ENCODE measurements at regions not wholly inside any gene's neighbourhood (a gene's known extent, or its start where the extent isn't known, plus 50 kb on each side); places are given as distances from the start of the nearest gene placed in this dataset.

GRCh38 chr5:106086352-106086751 is 1584.4 kb downstream of the EFNA5 start:
- CTCF ChIA-PET = no interaction called here

DNA sequence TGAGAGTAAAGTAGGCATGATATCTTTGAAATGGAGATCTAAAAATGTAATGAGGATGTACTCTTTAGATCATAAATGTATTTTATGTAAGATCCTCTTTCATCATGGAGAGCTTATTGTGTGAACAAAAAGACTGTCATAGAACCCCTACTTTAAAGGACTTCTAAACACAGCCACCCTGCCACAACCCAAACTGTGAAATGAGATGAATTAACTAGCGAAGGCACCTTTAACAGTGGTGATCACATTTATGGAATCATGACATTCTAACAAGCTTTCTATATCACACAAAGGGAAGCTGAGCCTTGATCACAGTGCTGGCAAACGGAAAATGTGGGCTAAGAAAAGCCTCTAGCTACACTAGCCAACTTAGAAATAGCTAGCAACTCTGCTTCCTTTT is 1585.2 kb downstream of the EFNA5 start:
- Histone ChIP-seq H3K9me3 (ENCODE audit: low read depth, low read length, poor library complexity, severe bottlenecking) (no peaks in the 10 kb centered on the region), H3K27me3 (replicated peaks; ENCODE audit: insufficient read depth, low read depth, low read length, poor library complexity) (no peaks in the 10 kb centered on the region), H3K27ac (ENCODE audit: low read depth, low read length, poor library complexity, severe bottlenecking) (no peak overlapping the region), H3K4me1 (ENCODE audit: insufficient read depth, low read length, poor library complexity, severe bottlenecking) (no peaks in the 10 kb centered on the region), H3K4me3 (ENCODE audit: low read depth, low read length, poor library complexity, severe bottlenecking) (no peak overlapping the region), H3K36me3 (ENCODE audit: insufficient read depth, low read length, poor library complexity, severe bottlenecking) (no peaks in the 10 kb centered on the region)
- ChIA-PET POLR2A (ENCODE audit: low non-redundant PET) (no interaction called here), CTCF (no interaction called here)
- intact Hi-C loops (cut with micrococcal nuclease; ENCODE audit: unreplicated experiment) = no loop called here
- TF ChIP-seq CTCF (conservative IDR thresholded peaks at IDR 0.05; ENCODE audit: low read depth, low read length) = no peak
- TF ChIP-seq EZH2 (IDR thresholded peaks at IDR 0.05; ENCODE audit: borderline replicate concordance, low read depth, low read length, poor library complexity, severe bottlenecking) = no peak
- no peak for DNase-seq (ENCODE audit: low spot score)
- BruUV-seq (replicated peaks) = no TSS peak

More at GRCh38 chr5:106086352-106086751, 1584.4 kb downstream of the EFNA5 start:
- no peak overlapping the region for H3K4me3 ChIP-seq (ENCODE audit: low read depth, low read length, poor library complexity, severe bottlenecking)
- H3K27ac ChIP-seq (ENCODE audit: low read depth, low read length, poor library complexity, severe bottlenecking) = no peak overlapping the region
- H3K4me1 ChIP-seq (ENCODE audit: insufficient read depth, low read length, poor library complexity, severe bottlenecking) = no peaks in the 10 kb centered on the region
- H3K9me3 ChIP-seq (ENCODE audit: low read depth, low read length, poor library complexity, severe bottlenecking) = no peaks in the 10 kb centered on the region
- intact Hi-C loops (cut with micrococcal nuclease; ENCODE audit: unreplicated experiment) = no loop called here
- no peak for TF ChIP-seq CTCF (conservative IDR thresholded peaks at IDR 0.05; ENCODE audit: low read depth, low read length)
- TF ChIP-seq EZH2 (IDR thresholded peaks at IDR 0.05; ENCODE audit: borderline replicate concordance, low read depth, low read length, poor library complexity, severe bottlenecking) = no peak
- POLR2A ChIA-PET (ENCODE audit: low non-redundant PET) = no interaction called here
- no peaks in the 10 kb centered on the region for H3K27me3 ChIP-seq (replicated peaks; ENCODE audit: insufficient read depth, low read depth, low read length, poor library complexity)
- BruUV-seq (replicated peaks) = no TSS peak
- no peaks in the 10 kb centered on the region for H3K36me3 ChIP-seq (ENCODE audit: insufficient read depth, low read length, poor library complexity, severe bottlenecking)
- no peak for DNase-seq (ENCODE audit: low spot score)

DNA sequence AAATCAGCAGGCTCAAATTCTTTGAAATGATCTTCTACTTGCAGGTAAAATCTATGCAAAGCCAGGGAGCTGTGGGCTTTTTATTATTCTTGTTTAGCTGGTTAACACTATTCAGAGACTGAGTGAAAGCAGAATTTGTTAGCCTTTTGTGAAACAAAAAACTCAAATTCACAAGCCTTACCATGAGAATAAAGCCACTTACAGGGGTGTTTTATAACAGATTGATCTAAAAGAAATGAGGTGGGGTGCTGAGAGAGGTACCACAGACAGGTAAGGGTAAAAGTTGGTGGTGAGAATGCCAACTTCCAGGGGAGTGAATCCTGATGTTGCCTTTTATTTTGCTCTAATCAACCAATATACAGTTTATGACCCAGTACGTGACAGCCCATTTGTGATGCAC is 1585.6 kb downstream of the EFNA5 start:
- H3K4me3 ChIP-seq (ENCODE audit: low read depth, low read length, poor library complexity, severe bottlenecking) = no peak overlapping the region
- intact Hi-C loops (cut with micrococcal nuclease; ENCODE audit: unreplicated experiment) = no loop called here
- CTCF ChIA-PET = no interaction called here
- no peaks in the 10 kb centered on the region for H3K4me1 ChIP-seq (ENCODE audit: insufficient read depth, low read length, poor library complexity, severe bottlenecking)
- no peaks in the 10 kb centered on the region for H3K9me3 ChIP-seq (ENCODE audit: low read depth, low read length, poor library complexity, severe bottlenecking)
- H3K27ac ChIP-seq (ENCODE audit: low read depth, low read length, poor library complexity, severe bottlenecking) = no peak overlapping the region
- DNase-seq (ENCODE audit: low spot score) = no peak
- no peaks in the 10 kb centered on the region for H3K27me3 ChIP-seq (replicated peaks; ENCODE audit: insufficient read depth, low read depth, low read length, poor library complexity)
- no TSS peak for BruUV-seq (replicated peaks)
- TF ChIP-seq EZH2 (IDR thresholded peaks at IDR 0.05; ENCODE audit: borderline replicate concordance, low read depth, low read length, poor library complexity, severe bottlenecking) (no peak), CTCF (conservative IDR thresholded peaks at IDR 0.05; ENCODE audit: low read depth, low read length) (no peak)
- no peaks in the 10 kb centered on the region for H3K36me3 ChIP-seq (ENCODE audit: insufficient read depth, low read length, poor library complexity, severe bottlenecking)
- POLR2A ChIA-PET (ENCODE audit: low non-redundant PET) = no interaction called here

All from A673 (cell line).